ENCODE measurements at regions not wholly inside any gene's neighbourhood (a gene's known extent, or its start where the extent isn't known, plus 50 kb on each side); places are given as distances from the start of the nearest gene placed in this dataset.

DNA sequence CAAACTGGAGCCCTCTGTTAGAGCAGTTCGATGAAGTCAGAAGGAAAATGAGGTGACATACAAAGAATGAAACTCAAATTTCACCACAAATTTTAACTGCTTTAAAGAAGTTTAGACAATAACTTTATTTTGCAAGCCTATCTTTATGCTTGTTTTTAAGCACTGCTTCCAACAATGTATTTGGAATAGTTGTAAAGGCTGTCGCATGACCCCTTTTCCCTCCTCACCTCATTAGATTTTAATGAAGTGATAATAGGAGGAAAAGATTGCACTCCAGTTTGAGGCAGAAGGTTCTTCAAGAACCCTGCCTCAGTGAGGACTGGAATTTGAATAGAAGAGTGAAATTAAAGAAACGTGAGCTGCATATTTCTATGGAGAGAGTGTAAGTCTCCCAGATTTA is 386.1 kb upstream of the NR3C2 start:
- TF ChIP-seq, protein P1, sequence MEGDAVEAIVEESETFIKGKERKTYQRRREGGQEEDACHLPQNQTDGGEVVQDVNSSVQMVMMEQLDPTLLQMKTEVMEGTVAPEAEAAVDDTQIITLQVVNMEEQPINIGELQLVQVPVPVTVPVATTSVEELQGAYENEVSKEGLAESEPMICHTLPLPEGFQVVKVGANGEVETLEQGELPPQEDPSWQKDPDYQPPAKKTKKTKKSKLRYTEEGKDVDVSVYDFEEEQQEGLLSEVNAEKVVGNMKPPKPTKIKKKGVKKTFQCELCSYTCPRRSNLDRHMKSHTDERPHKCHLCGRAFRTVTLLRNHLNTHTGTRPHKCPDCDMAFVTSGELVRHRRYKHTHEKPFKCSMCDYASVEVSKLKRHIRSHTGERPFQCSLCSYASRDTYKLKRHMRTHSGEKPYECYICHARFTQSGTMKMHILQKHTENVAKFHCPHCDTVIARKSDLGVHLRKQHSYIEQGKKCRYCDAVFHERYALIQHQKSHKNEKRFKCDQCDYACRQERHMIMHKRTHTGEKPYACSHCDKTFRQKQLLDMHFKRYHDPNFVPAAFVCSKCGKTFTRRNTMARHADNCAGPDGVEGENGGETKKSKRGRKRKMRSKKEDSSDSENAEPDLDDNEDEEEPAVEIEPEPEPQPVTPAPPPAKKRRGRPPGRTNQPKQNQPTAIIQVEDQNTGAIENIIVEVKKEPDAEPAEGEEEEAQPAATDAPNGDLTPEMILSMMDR (IDR thresholded peaks at IDR 0.05) = no peak
- TF ChIP-seq POLR2A (IDR thresholded peaks at IDR 0.05) (no peak), POLR2AphosphoS5 (IDR thresholded peaks at IDR 0.05) (no peak)
